Mesendoderm (in vitro differentiated cells): ENCODE measurements at regions not wholly inside any gene's neighbourhood (a gene's known extent, or its start where the extent isn't known, plus 50 kb on each side); places are given as distances from the start of the nearest gene placed in this dataset.

ENCODE experiments used
- DNase-seq: peaks from one replicate; pipeline ENCODE4 v3.0.0; 2013
- H2AK5ac ChIP-seq: 2 replicates; pipeline ENCODE4 v1.6.1; 2013; ENCODE audit warnings: low read length, inconsistent platforms
- H2BK120ac ChIP-seq: 2 replicates; pipeline ENCODE4 v1.6.1; 2013; ENCODE audit warnings: low read depth, mild to moderate bottlenecking, low read length, moderate library complexity, mixed read lengths
- H2BK15ac ChIP-seq: replicated peaks from 2 replicates; pipeline ENCODE4 v1.6.1; 2013; ENCODE audit warnings: low read depth, mild to moderate bottlenecking, moderate library complexity
- H2BK5ac ChIP-seq: 2 replicates; pipeline ENCODE4 v1.6.1; 2013; ENCODE audit warnings: low read length, inconsistent platforms
- H3K18ac ChIP-seq: 2 replicates; pipeline ENCODE4 v1.6.1; 2013; ENCODE audit warnings: mild to moderate bottlenecking, low read length, mixed read lengths
- H3K23ac ChIP-seq: one replicate; pipeline ENCODE4 v1.6.1; 2013; ENCODE audit warnings: low read length
- H3K27ac ChIP-seq: 2 replicates; pipeline ENCODE4 v1.5.1; 2013; ENCODE audit warnings: low read depth, mild to moderate bottlenecking, inconsistent platforms, low read length, moderate library complexity
- H3K27me3 ChIP-seq: 2 replicates; pipeline ENCODE4 v1.6.1; 2013; ENCODE audit warnings: low read length, control low read depth, mild to moderate bottlenecking, inconsistent platforms; ENCODE audit not compliant: insufficient read depth, poor library complexity
- H3K36me3 ChIP-seq: 2 replicates; pipeline ENCODE4 v1.6.1; 2013; ENCODE audit warnings: low read length, inconsistent platforms; ENCODE audit not compliant: control insufficient read depth, insufficient read depth
- H3K4ac ChIP-seq: one replicate; pipeline ENCODE4 v1.6.1; 2013; ENCODE audit warnings: low read depth, mild to moderate bottlenecking, low read length, moderate library complexity
- H3K4me1 ChIP-seq: 2 replicates; pipeline ENCODE4 v1.6.1; 2013; ENCODE audit warnings: low read depth, low read length, inconsistent platforms; ENCODE audit not compliant: control insufficient read depth
- H3K4me2 ChIP-seq: 2 replicates; pipeline ENCODE4 v1.6.1; 2013; ENCODE audit warnings: low read length
- H3K4me3 ChIP-seq: 2 replicates; pipeline ENCODE4 v1.5.1; 2013; ENCODE audit warnings: mild to moderate bottlenecking, low read length
- H3K56ac ChIP-seq: one replicate; pipeline ENCODE4 v1.6.1; 2013; ENCODE audit warnings: low read length
- H3K79me1 ChIP-seq: 2 replicates; pipeline ENCODE4 v1.6.1; 2013; ENCODE audit warnings: low read length, inconsistent platforms
- H3K79me2 ChIP-seq: 2 replicates; pipeline ENCODE4 v1.6.1; 2013; ENCODE audit warnings: mild to moderate bottlenecking, low read length; ENCODE audit not compliant: control insufficient read depth, insufficient read depth
- H3K9ac ChIP-seq: 2 replicates; pipeline ENCODE4 v1.6.1; 2013; ENCODE audit warnings: low read length, inconsistent platforms
- H4K5ac ChIP-seq: one replicate; pipeline ENCODE4 v1.6.1; 2013; ENCODE audit warnings: low read length
- H4K8ac ChIP-seq: one replicate; pipeline ENCODE4 v1.6.1; 2013; ENCODE audit warnings: low read depth, mild to moderate bottlenecking, control low read depth, low read length, moderate library complexity
- WGBS: extraction: QIAGEN DNeasy Blood & Tissue Kit; methylation state at CpG from one replicate; pipeline ENCODE4 v1.1.7; 2013; ENCODE audit warnings: low lambda C conversion rate, missing lambda C conversion rate; ENCODE audit not compliant: insufficient coverage; ENCODE audit errors: extremely low coverage; 5-methylcytosine and 5-hydroxymethylcytosine counted together

DNA sequence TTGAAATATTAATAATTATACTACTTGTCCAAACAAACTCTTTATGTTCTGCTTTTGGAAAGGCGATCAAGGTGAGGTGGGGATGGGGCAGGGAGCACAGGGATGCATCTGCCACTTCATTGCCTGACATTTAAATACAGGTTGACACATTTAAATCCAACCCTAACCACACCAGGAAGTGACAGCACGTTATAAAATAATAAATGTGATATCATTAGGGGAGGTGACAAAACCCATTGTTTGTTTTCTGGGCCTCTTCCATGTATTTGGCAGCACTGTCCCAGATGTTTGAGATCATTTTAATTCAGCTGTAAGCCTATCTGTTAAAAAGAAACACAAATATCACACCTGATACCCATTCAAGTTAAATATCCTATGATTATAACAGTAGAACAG is 342.4 kb upstream of the ARID1B start:
- no peak overlapping the region for H3K4me3 ChIP-seq
- no peak overlapping the region for H4K8ac ChIP-seq
- H3K27me3 ChIP-seq = no peaks in the 10 kb centered on the region
- no CpG with 5 or more reads among the region's 2 CpGs for WGBS
- no peak overlapping the region for H2BK5ac ChIP-seq
- H3K36me3 ChIP-seq = no peaks in the 10 kb centered on the region
- H3K4me1 ChIP-seq = no peaks in the 10 kb centered on the region
- H2BK15ac ChIP-seq = no peak overlapping the region
- no peak overlapping the region for H3K18ac ChIP-seq
- H2AK5ac ChIP-seq = no peak overlapping the region
- H2BK120ac ChIP-seq = no peak overlapping the region
- no peak for DNase-seq
- H3K9ac ChIP-seq = no peak overlapping the region
- no peaks in the 10 kb centered on the region for H3K79me2 ChIP-seq
- no peak overlapping the region for H3K4me2 ChIP-seq
- no peak overlapping the region for H3K23ac ChIP-seq
- H3K79me1 ChIP-seq = no peaks in the 10 kb centered on the region
- H4K5ac ChIP-seq = no peak overlapping the region
- H3K4ac ChIP-seq = no peak overlapping the region
- no peak overlapping the region for H3K56ac ChIP-seq
- no peak overlapping the region for H3K27ac ChIP-seq

DNA sequence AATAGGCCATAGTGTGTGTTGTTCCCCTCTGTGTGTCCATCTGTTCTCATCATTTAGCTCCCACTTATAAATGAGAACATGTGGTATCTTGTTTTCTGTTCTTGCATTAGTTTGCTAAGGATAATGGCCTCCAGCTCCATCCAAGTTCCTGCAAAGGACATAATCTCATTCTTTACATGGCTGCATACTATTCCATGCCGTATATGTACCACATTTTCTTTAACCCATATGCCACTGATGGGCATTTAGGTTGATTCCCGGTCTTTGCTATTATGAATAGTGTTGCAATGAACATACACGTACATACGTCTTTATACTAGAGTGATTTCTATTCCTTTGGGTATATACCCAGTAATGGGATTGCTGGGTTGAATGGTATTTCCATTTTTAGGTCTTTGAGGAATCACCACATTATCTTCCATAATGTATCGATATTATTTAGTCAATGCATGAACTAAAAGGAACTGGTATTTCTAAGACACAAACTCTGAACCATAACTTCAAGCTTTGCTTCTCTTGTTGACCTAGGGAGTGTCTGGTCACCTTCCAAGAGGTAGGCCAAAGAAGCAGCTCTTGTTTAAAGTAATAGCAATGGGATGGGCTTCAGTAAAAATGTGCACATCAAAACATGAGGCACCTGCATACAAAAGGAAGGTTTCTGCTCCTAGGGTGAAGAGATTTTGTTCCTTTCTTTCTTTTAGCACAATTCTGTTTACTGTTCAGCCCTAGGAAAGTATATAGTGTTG is 343.0 kb upstream of the ARID1B start:
- Histone ChIP-seq H3K4me2 (no peak overlapping the region), H3K9ac (no peak overlapping the region), H2BK5ac (no peak overlapping the region), H2BK15ac (no peak overlapping the region), H3K4me1 (no peaks in the 10 kb centered on the region), H3K27ac (no peak overlapping the region), H3K27me3 (no peaks in the 10 kb centered on the region), H2AK5ac (no peak overlapping the region), H2BK120ac (no peak overlapping the region), H3K36me3 (no peaks in the 10 kb centered on the region), H3K56ac (no peak overlapping the region), H3K4me3 (no peak overlapping the region), H3K79me1 (no peaks in the 10 kb centered on the region), H3K4ac (no peak overlapping the region), H4K5ac (no peak overlapping the region), H3K23ac (no peak overlapping the region), H3K18ac (no peak overlapping the region), H4K8ac (no peak overlapping the region), H3K79me2 (no peaks in the 10 kb centered on the region)
- WGBS = no CpG with 5 or more reads among the region's 5 CpGs
- no peak for DNase-seq

DNA sequence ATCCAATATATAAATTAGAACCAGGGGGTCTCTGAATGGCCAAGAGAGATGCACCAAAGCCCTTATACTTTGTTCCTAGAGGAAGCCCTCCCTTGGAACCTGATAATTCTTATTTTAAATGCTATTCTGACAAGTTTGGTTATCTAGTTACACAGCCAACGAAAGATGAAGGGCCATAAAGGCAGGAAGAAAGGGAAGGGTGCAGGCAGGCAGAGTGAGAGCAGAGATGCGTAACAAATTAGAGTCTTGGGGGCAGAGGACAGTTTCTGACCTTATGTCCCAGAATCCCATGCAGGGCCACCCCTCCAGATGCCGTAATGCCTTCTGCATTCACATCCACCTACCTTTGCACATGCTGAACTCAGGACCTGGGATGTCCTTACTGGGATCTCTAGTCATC is 344.6 kb upstream of the ARID1B start:
- no peak overlapping the region for H3K23ac ChIP-seq
- H3K36me3 ChIP-seq = no peaks in the 10 kb centered on the region
- WGBS = no CpG with 5 or more reads among the region's 3 CpGs
- H4K5ac ChIP-seq = no peak overlapping the region
- no peak overlapping the region for H3K4me3 ChIP-seq
- no peaks in the 10 kb centered on the region for H3K79me2 ChIP-seq
- no peak overlapping the region for H2BK120ac ChIP-seq
- no peak overlapping the region for H3K27ac ChIP-seq
- H4K8ac ChIP-seq = no peak overlapping the region
- H3K4me1 ChIP-seq = no peaks in the 10 kb centered on the region
- no peak overlapping the region for H3K56ac ChIP-seq
- no peak for DNase-seq
- H3K27me3 ChIP-seq = no peaks in the 10 kb centered on the region
- H2BK5ac ChIP-seq = no peak overlapping the region
- H3K9ac ChIP-seq = no peak overlapping the region
- no peak overlapping the region for H2BK15ac ChIP-seq
- no peak overlapping the region for H3K4ac ChIP-seq
- H3K4me2 ChIP-seq = no peak overlapping the region
- no peak overlapping the region for H3K18ac ChIP-seq
- H2AK5ac ChIP-seq = no peak overlapping the region
- no peaks in the 10 kb centered on the region for H3K79me1 ChIP-seq

DNA sequence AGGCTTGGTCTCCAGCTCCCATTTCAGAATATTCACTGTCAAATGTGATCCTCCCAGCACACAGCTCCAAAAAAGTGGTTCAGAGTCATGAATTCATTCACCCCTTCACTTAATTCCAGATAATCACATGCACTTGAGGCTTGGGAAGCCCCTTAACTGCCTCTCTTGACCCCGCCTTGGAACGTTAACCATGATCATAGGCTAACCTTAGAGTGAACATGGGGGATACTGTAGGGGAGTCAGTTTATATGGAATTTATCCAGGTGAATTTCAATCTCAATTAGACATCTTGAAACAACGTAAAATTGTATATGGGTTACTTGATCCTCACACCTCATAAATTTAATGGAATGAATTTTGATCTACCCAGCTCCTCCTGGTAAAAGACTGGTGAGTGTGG is 346.8 kb upstream of the ARID1B start:
- Histone ChIP-seq H2AK5ac (no peak overlapping the region), H3K4ac (no peak overlapping the region), H3K36me3 (no peaks in the 10 kb centered on the region), H3K27ac (no peak overlapping the region), H3K4me2 (no peak overlapping the region), H3K27me3 (no peaks in the 10 kb centered on the region), H3K9ac (no peak overlapping the region), H2BK15ac (no peak overlapping the region), H4K5ac (no peak overlapping the region), H3K79me1 (no peaks in the 10 kb centered on the region), H3K56ac (no peak overlapping the region), H3K18ac (no peak overlapping the region), H3K4me1 (no peaks in the 10 kb centered on the region), H2BK120ac (no peak overlapping the region), H3K79me2 (no peaks in the 10 kb centered on the region), H3K4me3 (no peak overlapping the region), H3K23ac (no peak overlapping the region), H2BK5ac (no peak overlapping the region), H4K8ac (no peak overlapping the region)
- WGBS = no CpG with 5 or more reads among the region's 3 CpGs
- DNase-seq = no peak

DNA sequence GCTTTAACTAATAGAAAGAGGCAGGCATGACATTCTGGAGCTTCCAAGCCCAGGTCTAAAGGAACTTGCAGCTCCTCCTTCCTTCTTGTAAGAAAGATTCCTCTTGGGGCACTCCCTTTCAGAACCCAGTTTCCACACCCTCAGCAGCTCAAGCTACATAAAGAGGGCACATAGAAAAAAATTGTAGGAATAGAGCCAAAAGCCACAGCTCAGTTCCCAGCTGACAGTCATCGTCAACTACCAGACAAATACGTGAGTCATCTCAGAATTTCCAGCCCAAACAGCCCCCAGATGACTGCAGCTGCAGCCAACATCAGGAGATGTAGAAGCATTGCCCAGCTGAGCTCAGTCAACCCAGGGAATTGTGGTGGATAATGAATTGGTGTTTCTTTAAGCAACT is 349.8 kb upstream of the ARID1B start:
- Histone ChIP-seq H3K27me3 (no peaks in the 10 kb centered on the region), H2BK5ac (no peak overlapping the region), H3K23ac (no peak overlapping the region), H3K4me1 (peaks cover 2% of the 10 kb centered on the region), H2BK15ac (no peak overlapping the region), H3K79me1 (no peaks in the 10 kb centered on the region), H3K79me2 (no peaks in the 10 kb centered on the region), H3K27ac (no peak overlapping the region), H4K8ac (no peak overlapping the region), H3K36me3 (no peaks in the 10 kb centered on the region), H3K18ac (no peak overlapping the region), H2AK5ac (no peak overlapping the region), H3K56ac (no peak overlapping the region), H3K9ac (no peak overlapping the region), H3K4ac (no peak overlapping the region), H4K5ac (no peak overlapping the region), H3K4me3 (no peak overlapping the region), H3K4me2 (no peak overlapping the region), H2BK120ac (no peak overlapping the region)
- no CpG with 5 or more reads among the region's 2 CpGs for WGBS
- DNase-seq = no peak
